Osteoblast (primary cell): ENCODE measurements at regions not wholly inside any gene's neighbourhood (a gene's known extent, or its start where the extent isn't known, plus 50 kb on each side); places are given as distances from the start of the nearest gene placed in this dataset.

ENCODE experiments used
- DNase-seq: peaks from one replicate; pipeline ENCODE4 v3.0.0; 2011; ENCODE audit warnings: low spot score, mixed read lengths; ENCODE audit not compliant: insufficient read length; ENCODE audit errors: missing footprints
- H2AFZ ChIP-seq: 2 replicates; pipeline ENCODE4 v1.6.0; 2011; ENCODE audit warnings: mild to moderate bottlenecking, low read length
- H3K27ac ChIP-seq: 2 replicates; pipeline ENCODE4 v1.5.1; 2011; ENCODE audit warnings: mild to moderate bottlenecking, low read depth, low read length, moderate library complexity
- H3K27me3 ChIP-seq: 2 replicates; pipeline ENCODE4 v1.6.0; 2012; ENCODE audit warnings: mild to moderate bottlenecking, control low read depth, inconsistent platforms, low read length, moderate library complexity; ENCODE audit not compliant: insufficient read depth
- H3K36me3 ChIP-seq: 2 replicates; pipeline ENCODE4 v1.5.1; 2011; ENCODE audit warnings: mild to moderate bottlenecking, low read length, control low read depth, moderate library complexity; ENCODE audit not compliant: insufficient read depth
- H3K4me1 ChIP-seq: 2 replicates; pipeline ENCODE4 v1.5.1; 2011; ENCODE audit warnings: mild to moderate bottlenecking, low read length, control low read depth, moderate library complexity; ENCODE audit not compliant: insufficient read depth
- H3K4me2 ChIP-seq: 2 replicates; pipeline ENCODE4 v1.6.0; 2011; ENCODE audit warnings: mild to moderate bottlenecking, low read length; ENCODE audit not compliant: insufficient read depth
- H3K4me3 ChIP-seq: fragments of 200-600 bp; sonication (generic); 3 replicates; pipeline ENCODE4 v1.5.1; 2012; ENCODE audit warnings: mild to moderate bottlenecking, low read length, inconsistent platforms; ENCODE audit not compliant: insufficient read depth
- H3K79me2 ChIP-seq: 2 replicates; pipeline ENCODE4 v1.6.0; 2012; ENCODE audit warnings: mild to moderate bottlenecking, low read length, control low read depth, inconsistent platforms; ENCODE audit not compliant: insufficient read depth
- H3K9me3 ChIP-seq: 2 replicates; pipeline ENCODE4 v1.5.1; 2011; ENCODE audit warnings: low read depth, low read length, control low read depth
- H4K20me1 ChIP-seq: 2 replicates; pipeline ENCODE4 v1.6.0; 2012; ENCODE audit warnings: mild to moderate bottlenecking, low read length, control low read depth; ENCODE audit not compliant: insufficient read depth
- CTCF ChIP-seq: IDR thresholded peaks from 2 replicates; pipeline ENCODE4 v1.5.1; 2011; ENCODE audit warnings: mild to moderate bottlenecking, low read depth, low read length, moderate library complexity; ENCODE audit errors: extremely low read depth

- no peak overlapping the region for H3K4me3 ChIP-seq
- peak overlapping the region; percentile 67 for H2AFZ ChIP-seq
- no peaks in the 10 kb centered on the region for H3K9me3 ChIP-seq
- no peak overlapping the region for H3K27ac ChIP-seq
- no peak overlapping the region for H3K4me2 ChIP-seq
- TF ChIP-seq CTCF: no peak
- DNase-seq: no peak
- H3K36me3 ChIP-seq: no peaks in the 10 kb centered on the region
- no peaks in the 10 kb centered on the region for H3K27me3 ChIP-seq
- H4K20me1 ChIP-seq: no peaks in the 10 kb centered on the region
- H3K79me2 ChIP-seq: no peaks in the 10 kb centered on the region
- peaks cover 10% of the 10 kb centered on the region for H3K4me1 ChIP-seq
Measured at GRCh38 chr12:58521796-58522195, 398.5 kb downstream of the LRIG3 start.

GRCh38 chr12:58523360-58523759, 396.9 kb downstream of the LRIG3 start:
- H3K27me3 ChIP-seq: no peaks in the 10 kb centered on the region
- no peak overlapping the region for H2AFZ ChIP-seq
- H4K20me1 ChIP-seq: no peaks in the 10 kb centered on the region
- H3K4me2 ChIP-seq: no peak overlapping the region
- no peaks in the 10 kb centered on the region for H3K79me2 ChIP-seq
- no peak overlapping the region for H3K4me3 ChIP-seq
- no peaks in the 10 kb centered on the region for H3K36me3 ChIP-seq
- no peak overlapping the region for H3K27ac ChIP-seq
- peaks cover 15% of the 10 kb centered on the region for H3K4me1 ChIP-seq
- no peak for DNase-seq
- TF ChIP-seq CTCF: no peak
- no peaks in the 10 kb centered on the region for H3K9me3 ChIP-seq

- Histone ChIP-seq H3K4me1 (peaks cover 37% of the 10 kb centered on the region), H3K79me2 (no peaks in the 10 kb centered on the region), H4K20me1 (no peaks in the 10 kb centered on the region), H3K36me3 (no peaks in the 10 kb centered on the region), H3K4me2 (no peak overlapping the region), H3K27ac (peak overlapping the region; percentile 93), H3K9me3 (no peaks in the 10 kb centered on the region), H2AFZ (no peak overlapping the region), H3K4me3 (no peak overlapping the region), H3K27me3 (no peaks in the 10 kb centered on the region)
- TF ChIP-seq CTCF: no peak
- DNase-seq: no peak
Measured at GRCh38 chr12:58528271-58528670, 392.0 kb downstream of the LRIG3 start.

- H3K4me1 ChIP-seq: peaks cover 37% of the 10 kb centered on the region
Measured at GRCh38 chr12:58529114-58529665, 391.1 kb downstream of the LRIG3 start.

More at GRCh38 chr12:58529114-58529665, 391.1 kb downstream of the LRIG3 start:
- no peak overlapping the region for H3K4me3 ChIP-seq
- no peak for DNase-seq
- no peak overlapping the region for H2AFZ ChIP-seq
- no peaks in the 10 kb centered on the region for H3K27me3 ChIP-seq
- peak overlapping the region; percentile 79 for H3K4me2 ChIP-seq
- peak overlapping the region; percentile 93 for H3K27ac ChIP-seq
- H3K36me3 ChIP-seq: no peaks in the 10 kb centered on the region
- no peaks in the 10 kb centered on the region for H3K79me2 ChIP-seq
- no peaks in the 10 kb centered on the region for H3K9me3 ChIP-seq
- no peaks in the 10 kb centered on the region for H4K20me1 ChIP-seq
- no peak for TF ChIP-seq CTCF
